Small intestine (tissue), 7 donors: ENCODE measurements at regions not wholly inside any gene's neighbourhood (a gene's known extent, or its start where the extent isn't known, plus 50 kb on each side); places are given as distances from the start of the nearest gene placed in this dataset.
"Not testable (repeated sequence)": the region's sequence is repeated elsewhere in the genome, so short reads cannot be mapped to it uniquely, and the experiment has no call there.

ENCODE experiments used
- DNase-seq, 2 donors: peaks; one replicate each; pipeline versions ENCODE4 v3.0.0 to v3.0.0-alpha.2; 2013
- FAIRE-seq: peaks from 2 replicates; lab custom pipeline; 2012; peaks lifted over from hg19 to GRCh38; lab: Jason Lieb, UNC
- H3K27ac ChIP-seq, 3 donors: one replicate each; pipeline ENCODE4 v1.5.1; 2013; ENCODE audit warnings: low read length in 2 of 3, mild to moderate bottlenecking in 2 of 3, control low read depth in 1 of 3, inconsistent platforms in 1 of 3, low read depth in 1 of 3, moderate library complexity in 1 of 3
- H3K27me3 ChIP-seq, 3 donors: one replicate each; pipeline ENCODE4 v1.6.1; 2013; ENCODE audit warnings: low read length in 3 of 3, inconsistent platforms in 1 of 3; ENCODE audit not compliant: control insufficient read depth in 3 of 3, insufficient read depth in 3 of 3
- H3K36me3 ChIP-seq, 3 donors: one replicate each; pipeline ENCODE4 v1.6.1; 2013; ENCODE audit warnings: low read length in 3 of 3, inconsistent platforms in 1 of 3, low read depth in 1 of 3, mild to moderate bottlenecking in 1 of 3, moderate library complexity in 1 of 3; ENCODE audit not compliant: control insufficient read depth in 3 of 3, insufficient read depth in 2 of 3
- H3K4me1 ChIP-seq, 3 donors: one replicate each; pipeline ENCODE4 v1.6.1; 2013; ENCODE audit warnings: low read length in 2 of 3, inconsistent platforms in 1 of 3, low read depth in 1 of 3, mild to moderate bottlenecking in 1 of 3, moderate library complexity in 1 of 3; ENCODE audit not compliant: control insufficient read depth in 3 of 3, insufficient read depth in 2 of 3
- H3K4me3 ChIP-seq, 3 donors: one replicate each; pipeline ENCODE4 v1.5.1; 2013; ENCODE audit warnings: low read length in 3 of 3, control low read depth in 1 of 3, inconsistent platforms in 1 of 3, low read depth in 1 of 3, mild to moderate bottlenecking in 1 of 3, moderate library complexity in 1 of 3
- H3K9me3 ChIP-seq, 2 donors: one replicate each; pipeline ENCODE4 v1.6.1; 2013; ENCODE audit warnings: low read depth in 1 of 2, low read length in 1 of 2; ENCODE audit not compliant: control insufficient read depth in 2 of 2, insufficient read depth in 1 of 2
- WGBS, 3 donors: extraction: QIAGEN DNeasy Blood & Tissue Kit; methylation state at CpG; one replicate each; pipeline ENCODE4 v1.1.7; 2013; 5-methylcytosine and 5-hydroxymethylcytosine counted together
- donor health status: healthy with polysubstance abuse.
- donor health status: control.
- donor health status: control.
- donor health status: Bipolar disorder and iron deficiency.
- donor health status: healthy.

- not testable (repeated sequence) for H3K4me3 ChIP-seq, FAIRE-seq, DNase-seq, H3K4me1 ChIP-seq, H3K27me3 ChIP-seq, H3K27ac ChIP-seq, H3K36me3 ChIP-seq
- peaks cover 0 to 18% of the 10 kb centered on the region in 2 donors for H3K9me3 ChIP-seq
- 64 to 73% (median 72%) methylated on average over 2 of the region's 2 CpGs for WGBS, 3 donors
Observed at GRCh38 chr21:10359120-10359519, 162.3 kb upstream of the TPTE start.

- H3K27ac ChIP-seq, DNase-seq, H3K4me3 ChIP-seq, H3K27me3 ChIP-seq, H3K4me1 ChIP-seq, H3K36me3 ChIP-seq, FAIRE-seq: not testable (repeated sequence)
- H3K9me3 ChIP-seq, result peaks cover 0 to 14% of the 10 kb centered on the region in 2 donors
- 50 to 57% (median 54%) methylated on average over 4 of the region's 4 CpGs for WGBS, 3 donors
Observed at GRCh38 chr21:10359911-10360310, 161.5 kb upstream of the TPTE start.

- H3K27me3 ChIP-seq, DNase-seq, H3K36me3 ChIP-seq, FAIRE-seq, H3K9me3 ChIP-seq, H3K27ac ChIP-seq, H3K4me3 ChIP-seq, H3K4me1 ChIP-seq: not testable (repeated sequence)
- 29 to 34% (median 32%) methylated on average over 2 of the region's 3 CpGs for WGBS, 3 donors
Observed at GRCh38 chr21:10361214-10361736, 160.1 kb upstream of the TPTE start.

- H3K27me3 ChIP-seq, DNase-seq, H3K36me3 ChIP-seq, H3K9me3 ChIP-seq, H3K27ac ChIP-seq, FAIRE-seq, H3K4me3 ChIP-seq, H3K4me1 ChIP-seq: not testable (repeated sequence)
- WGBS, 3 donors, result 60 to 65% (median 61%) methylated on average over 9 of the region's 9 CpGs
Observed at GRCh38 chr21:10362816-10363215, 158.6 kb upstream of the TPTE start.

- not testable (repeated sequence) for H3K4me1 ChIP-seq, H3K4me3 ChIP-seq, DNase-seq, H3K9me3 ChIP-seq, H3K36me3 ChIP-seq, FAIRE-seq, H3K27me3 ChIP-seq, H3K27ac ChIP-seq
Observed at GRCh38 chr21:10363321-10363720, 158.1 kb upstream of the TPTE start.

- 53 to 64% (median 54%) methylated on average over 5 of the region's 11 CpGs for WGBS, 3 donors
- not testable (repeated sequence) for H3K9me3 ChIP-seq, DNase-seq, H3K27ac ChIP-seq, H3K4me1 ChIP-seq, H3K27me3 ChIP-seq, H3K36me3 ChIP-seq, H3K4me3 ChIP-seq, FAIRE-seq
Observed at GRCh38 chr21:10366210-10366609, 155.2 kb upstream of the TPTE start.

GRCh38 chr21:10367586-10367985 lies 153.8 kb upstream of the TPTE start:
- not testable (repeated sequence) for DNase-seq, H3K27me3 ChIP-seq, H3K27ac ChIP-seq, FAIRE-seq, H3K4me3 ChIP-seq, H3K9me3 ChIP-seq, H3K36me3 ChIP-seq, H3K4me1 ChIP-seq
- 67 to 73% (median 67%) methylated on average over 7 of the region's 8 CpGs for WGBS, 3 donors

- DNase-seq, H3K9me3 ChIP-seq, FAIRE-seq, H3K4me3 ChIP-seq, H3K27ac ChIP-seq, H3K27me3 ChIP-seq, H3K36me3 ChIP-seq, H3K4me1 ChIP-seq: not testable (repeated sequence)
- 76 to 82% (median 81%) methylated on average over 15 of the region's 16 CpGs for WGBS, 3 donors
Observed at GRCh38 chr21:10368323-10368798, 153.0 kb upstream of the TPTE start.

- not testable (repeated sequence) for H3K4me1 ChIP-seq, DNase-seq, H3K4me3 ChIP-seq, H3K36me3 ChIP-seq, FAIRE-seq, H3K27ac ChIP-seq, H3K27me3 ChIP-seq, H3K9me3 ChIP-seq
- WGBS, 3 donors, result no CpG with 5 or more reads among the region's 1 CpG
Observed at GRCh38 chr21:10369289-10369688, 152.1 kb upstream of the TPTE start.
